ENCODE measurements at regions not wholly inside any gene's neighbourhood (a gene's known extent, or its start where the extent isn't known, plus 50 kb on each side); places are given as distances from the start of the nearest gene placed in this dataset.

- no peaks in the 10 kb centered on the region for H3K27me3 ChIP-seq (ENCODE audit: control insufficient read depth in 2 of 2, insufficient read depth in 2 of 2, low read length in 2 of 2)
- no peaks in the 10 kb centered on the region for H3K4me1 Mint-ChIP-seq
- ATAC-seq (no peak), DNase-seq (no peak)
- POLR2A ChIA-PET: no interaction called here
- no peaks in the 10 kb centered on the region for H3K36me3 Mint-ChIP-seq
- H3K4me3 Mint-ChIP-seq: no peak overlapping the region
- intact Hi-C loops (cut with micrococcal nuclease): no loop called here
- peaks cover 0 to 4% (median 0%) of the 10 kb centered on the region in 5 donors for H3K27me3 Mint-ChIP-seq
- no peaks in the 10 kb centered on the region for H3K9me3 ChIP-seq (ENCODE audit: control insufficient read depth in 2 of 3, low read length in 3 of 3)
- no peaks in the 10 kb centered on the region for H3K4me1 ChIP-seq (ENCODE audit: control insufficient read depth in 2 of 2, insufficient read depth in 2 of 2, low read length in 2 of 2)
- no peak overlapping the region for H3K27ac Mint-ChIP-seq
- H3K27ac ChIP-seq (ENCODE audit: low read depth, low read length): no peak overlapping the region
- no peak overlapping the region for H3K4me3 ChIP-seq (ENCODE audit: low read length)
- CTCF ChIA-PET: no interaction called here
- H3K9me3 Mint-ChIP-seq: no peaks in the 10 kb centered on the region
- H3K36me3 ChIP-seq (ENCODE audit: control insufficient read depth in 2 of 3, insufficient read depth in 3 of 3, low read length in 3 of 3): no peaks in the 10 kb centered on the region
Observed at GRCh38 chr15:62760538-62760937, 282.0 kb upstream of the TPM1 start.

GRCh38 chr15:62765916-62766315 lies 276.6 kb upstream of the TPM1 start:
- Histone ChIP-seq H3K27ac (ENCODE audit: low read depth, low read length) (no peak overlapping the region), H3K4me3 (ENCODE audit: low read length) (no peak overlapping the region), H3K4me1 (ENCODE audit: control insufficient read depth in 2 of 2, insufficient read depth in 2 of 2, low read length in 2 of 2) (no peaks in the 10 kb centered on the region), H3K36me3 (ENCODE audit: control insufficient read depth in 2 of 3, insufficient read depth in 3 of 3, low read length in 3 of 3) (no peaks in the 10 kb centered on the region), H3K9me3 (ENCODE audit: control insufficient read depth in 2 of 3, low read length in 3 of 3) (no peaks in the 10 kb centered on the region), H3K27me3 (ENCODE audit: control insufficient read depth in 2 of 2, insufficient read depth in 2 of 2, low read length in 2 of 2) (no peaks in the 10 kb centered on the region)
- no peak for DNase-seq
- Mint-ChIP-seq H3K36me3 (no peaks in the 10 kb centered on the region), H3K27me3 (peaks cover 0 to 4% (median 0%) of the 10 kb centered on the region in 5 donors), H3K9me3 (peaks cover 0 to 1% (median 0%) of the 10 kb centered on the region in 11 donors), H3K27ac (no peak overlapping the region), H3K4me3 (no peak overlapping the region), H3K4me1 (no peaks in the 10 kb centered on the region)
- intact Hi-C loops (cut with micrococcal nuclease): no loop called here
- ATAC-seq: no peak
- ChIA-PET POLR2A (no interaction called here), CTCF (no interaction called here)

GRCh38 chr15:62766599-62766998 lies 275.9 kb upstream of the TPM1 start:
- Mint-ChIP-seq H3K27ac (no peak overlapping the region), H3K9me3 (peaks cover 0 to 1% (median 0%) of the 10 kb centered on the region in 11 donors), H3K27me3 (peaks cover 0 to 4% (median 0%) of the 10 kb centered on the region in 5 donors), H3K4me3 (no peak overlapping the region), H3K4me1 (no peaks in the 10 kb centered on the region), H3K36me3 (no peaks in the 10 kb centered on the region)
- no peaks in the 10 kb centered on the region for H3K36me3 ChIP-seq (ENCODE audit: control insufficient read depth in 2 of 3, insufficient read depth in 3 of 3, low read length in 3 of 3)
- intact Hi-C loops (cut with micrococcal nuclease): no loop called here
- no peak overlapping the region for H3K4me3 ChIP-seq (ENCODE audit: low read length)
- DNase-seq (no peak), ATAC-seq (no peak)
- H3K27me3 ChIP-seq (ENCODE audit: control insufficient read depth in 2 of 2, insufficient read depth in 2 of 2, low read length in 2 of 2): no peaks in the 10 kb centered on the region
- H3K27ac ChIP-seq (ENCODE audit: low read depth, low read length): no peak overlapping the region
- no peaks in the 10 kb centered on the region for H3K4me1 ChIP-seq (ENCODE audit: control insufficient read depth in 2 of 2, insufficient read depth in 2 of 2, low read length in 2 of 2)
- no peaks in the 10 kb centered on the region for H3K9me3 ChIP-seq (ENCODE audit: control insufficient read depth in 2 of 3, low read length in 3 of 3)
- ChIA-PET POLR2A (no interaction called here), CTCF (no interaction called here)

GRCh38 chr15:62769604-62770003 lies 272.9 kb upstream of the TPM1 start:
- ChIA-PET CTCF (no interaction called here), POLR2A (no interaction called here)
- H3K4me1 ChIP-seq (ENCODE audit: control insufficient read depth in 2 of 2, insufficient read depth in 2 of 2, low read length in 2 of 2): no peaks in the 10 kb centered on the region
- no peaks in the 10 kb centered on the region for H3K9me3 ChIP-seq (ENCODE audit: control insufficient read depth in 2 of 3, low read length in 3 of 3)
- peaks cover 0 to 1% (median 0%) of the 10 kb centered on the region in 11 donors for H3K9me3 Mint-ChIP-seq
- H3K36me3 ChIP-seq (ENCODE audit: control insufficient read depth in 2 of 3, insufficient read depth in 3 of 3, low read length in 3 of 3): no peaks in the 10 kb centered on the region
- H3K27me3 ChIP-seq (ENCODE audit: control insufficient read depth in 2 of 2, insufficient read depth in 2 of 2, low read length in 2 of 2): no peaks in the 10 kb centered on the region
- peaks cover 0 to 4% (median 0%) of the 10 kb centered on the region in 5 donors for H3K27me3 Mint-ChIP-seq
- H3K4me1 Mint-ChIP-seq: no peaks in the 10 kb centered on the region
- H3K4me3 Mint-ChIP-seq: no peak overlapping the region
- intact Hi-C loops (cut with micrococcal nuclease): no loop called here
- H3K36me3 Mint-ChIP-seq: no peaks in the 10 kb centered on the region
- DNase-seq (no peak), ATAC-seq (no peak)
- H3K27ac ChIP-seq (ENCODE audit: low read depth, low read length): no peak overlapping the region
- no peak overlapping the region for H3K27ac Mint-ChIP-seq
- no peak overlapping the region for H3K4me3 ChIP-seq (ENCODE audit: low read length)

GRCh38 chr15:62770111-62770660 lies 272.4 kb upstream of the TPM1 start:
- H3K4me3 ChIP-seq (ENCODE audit: low read length): no peak overlapping the region
- H3K27me3 ChIP-seq (ENCODE audit: control insufficient read depth in 2 of 2, insufficient read depth in 2 of 2, low read length in 2 of 2): no peaks in the 10 kb centered on the region
- DNase-seq: no peak
- Mint-ChIP-seq H3K36me3 (no peaks in the 10 kb centered on the region), H3K27ac (no peak overlapping the region), H3K4me1 (no peaks in the 10 kb centered on the region), H3K4me3 (no peak overlapping the region), H3K27me3 (peaks cover 0 to 4% (median 0%) of the 10 kb centered on the region in 5 donors), H3K9me3 (peaks cover 0 to 1% (median 0%) of the 10 kb centered on the region in 11 donors)
- H3K27ac ChIP-seq (ENCODE audit: low read depth, low read length): no peak overlapping the region
- H3K9me3 ChIP-seq (ENCODE audit: control insufficient read depth in 2 of 3, low read length in 3 of 3): no peaks in the 10 kb centered on the region
- no peaks in the 10 kb centered on the region for H3K4me1 ChIP-seq (ENCODE audit: control insufficient read depth in 2 of 2, insufficient read depth in 2 of 2, low read length in 2 of 2)
- intact Hi-C loops (cut with micrococcal nuclease): no loop called here
- ChIA-PET POLR2A (no interaction called here), CTCF (no interaction called here)
- H3K36me3 ChIP-seq (ENCODE audit: control insufficient read depth in 2 of 3, insufficient read depth in 3 of 3, low read length in 3 of 3): no peaks in the 10 kb centered on the region
- no peak for ATAC-seq

- ATAC-seq (no peak), DNase-seq (no peak)
- Histone ChIP-seq H3K4me3 (ENCODE audit: low read length) (no peak overlapping the region), H3K27me3 (ENCODE audit: control insufficient read depth in 2 of 2, insufficient read depth in 2 of 2, low read length in 2 of 2) (no peaks in the 10 kb centered on the region), H3K36me3 (ENCODE audit: control insufficient read depth in 2 of 3, insufficient read depth in 3 of 3, low read length in 3 of 3) (no peaks in the 10 kb centered on the region), H3K27ac (ENCODE audit: low read depth, low read length) (no peak overlapping the region), H3K4me1 (ENCODE audit: control insufficient read depth in 2 of 2, insufficient read depth in 2 of 2, low read length in 2 of 2) (no peaks in the 10 kb centered on the region), H3K9me3 (ENCODE audit: control insufficient read depth in 2 of 3, low read length in 3 of 3) (no peaks in the 10 kb centered on the region)
- Mint-ChIP-seq H3K4me3 (no peak overlapping the region), H3K4me1 (no peaks in the 10 kb centered on the region), H3K27me3 (no peaks in the 10 kb centered on the region), H3K36me3 (no peaks in the 10 kb centered on the region), H3K27ac (no peak overlapping the region), H3K9me3 (peaks cover 0 to 1% (median 0%) of the 10 kb centered on the region in 11 donors)
- ChIA-PET POLR2A (no interaction called here), CTCF (no interaction called here)
- intact Hi-C loops (cut with micrococcal nuclease): no loop called here
Observed at GRCh38 chr15:62770752-62771151, 271.8 kb upstream of the TPM1 start.

GRCh38 chr15:62771234-62771633 lies 271.3 kb upstream of the TPM1 start:
- Mint-ChIP-seq H3K9me3 (peaks cover 0 to 1% (median 0%) of the 10 kb centered on the region in 11 donors), H3K36me3 (no peaks in the 10 kb centered on the region), H3K4me3 (no peak overlapping the region), H3K27ac (no peak overlapping the region), H3K4me1 (no peaks in the 10 kb centered on the region), H3K27me3 (no peaks in the 10 kb centered on the region)
- no peaks in the 10 kb centered on the region for H3K36me3 ChIP-seq (ENCODE audit: control insufficient read depth in 2 of 3, insufficient read depth in 3 of 3, low read length in 3 of 3)
- H3K4me3 ChIP-seq (ENCODE audit: low read length): no peak overlapping the region
- no peaks in the 10 kb centered on the region for H3K4me1 ChIP-seq (ENCODE audit: control insufficient read depth in 2 of 2, insufficient read depth in 2 of 2, low read length in 2 of 2)
- H3K27ac ChIP-seq (ENCODE audit: low read depth, low read length): no peak overlapping the region
- no peak for DNase-seq
- ATAC-seq: no peak
- POLR2A ChIA-PET: no interaction called here
- H3K9me3 ChIP-seq (ENCODE audit: control insufficient read depth in 2 of 3, low read length in 3 of 3): no peaks in the 10 kb centered on the region
- CTCF ChIA-PET: no interaction called here
- H3K27me3 ChIP-seq (ENCODE audit: control insufficient read depth in 2 of 2, insufficient read depth in 2 of 2, low read length in 2 of 2): no peaks in the 10 kb centered on the region
- intact Hi-C loops (cut with micrococcal nuclease): no loop called here

Data from naive thymus-derived CD4-positive, alpha-beta T cell (primary cell).